ENCODE measurements at regions not wholly inside any gene's neighbourhood (a gene's known extent, or its start where the extent isn't known, plus 50 kb on each side); places are given as distances from the start of the nearest gene placed in this dataset.

DNA sequence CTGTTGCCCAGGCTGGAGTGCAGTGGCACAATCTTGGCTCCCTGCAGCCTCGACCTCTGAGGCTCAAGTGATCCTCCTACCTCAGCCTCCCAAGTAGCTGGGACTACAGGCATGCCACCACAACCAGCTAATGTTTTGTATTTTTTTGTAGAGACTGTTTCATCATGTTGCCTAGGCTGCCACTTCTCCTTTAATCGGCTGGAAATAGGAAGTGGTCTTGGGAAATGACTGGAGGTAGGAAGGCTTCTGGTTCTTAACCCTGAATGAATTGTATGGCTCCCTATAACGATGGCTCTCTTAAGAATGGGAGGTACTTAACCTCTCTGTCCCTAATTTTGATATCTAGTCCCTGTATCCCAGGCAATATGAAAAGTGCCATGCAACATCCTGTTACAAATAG is 113.9 kb upstream of the USP15 start:
- H3K79me2 ChIP-seq (ENCODE audit: insufficient read depth, low read length) = no peaks in the 10 kb centered on the region
- H3K27ac ChIP-seq (ENCODE audit: low read depth in 1 of 2, low read length in 2 of 2) = peak overlapping the region in 1 of 2 donors; percentile 21
- H3K4me1 ChIP-seq (ENCODE audit: control insufficient read depth in 1 of 2, insufficient read depth in 2 of 2, low read length in 2 of 2) = peaks cover 11 to 12% of the 10 kb centered on the region in 2 donors
- intact Hi-C loops (cut with micrococcal nuclease) = no loop called here
- WGBS (ENCODE audit: insufficient coverage) = no CpG with 5 or more reads among the region's 3 CpGs
- no peak for TF ChIP-seq CTCF (IDR thresholded peaks at IDR 0.05)
- no peak overlapping the region for H3K4me2 ChIP-seq (replicated peaks; ENCODE audit: extremely low read depth, low read length, poor library complexity, severe bottlenecking)
- H3K36me3 ChIP-seq (replicated peaks in 1 of 2; ENCODE audit: control insufficient read depth in 1 of 2, insufficient read depth in 2 of 2, low read length in 2 of 2) = no peaks in the 10 kb centered on the region
- Mint-ChIP-seq H3K4me1 (peaks cover 18% of the 10 kb centered on the region), H3K27me3 (ENCODE audit: low read depth in 3 of 3) (no peaks in the 10 kb centered on the region), H3K27ac (peak overlapping the region in 4 of 7 donors; percentile 51 to 81 (median 70)), H3K9me3 (peaks cover 0 to 5% (median 2%) of the 10 kb centered on the region in 7 donors), H3K36me3 (no peaks in the 10 kb centered on the region), H3K4me3 (no peak overlapping the region)
- H3K9ac ChIP-seq (ENCODE audit: insufficient read depth, low read length, poor library complexity, severe bottlenecking) = no peak overlapping the region
- DNase-seq = peak; percentile 64 to 75 (median 66)
- no peaks in the 10 kb centered on the region for H3K9me3 ChIP-seq (replicated peaks in 1 of 2; ENCODE audit: control insufficient read depth in 1 of 2, insufficient read depth in 1 of 2, low read length in 2 of 2)
- no peak overlapping the region for H3K4me3 ChIP-seq (replicated peaks in 1 of 3; ENCODE audit: low read depth in 2 of 3, low read length in 3 of 3)
- H4K20me1 ChIP-seq (ENCODE audit: insufficient read depth, low read length) = no peaks in the 10 kb centered on the region
- no peak overlapping the region for H2AFZ ChIP-seq (ENCODE audit: insufficient read depth, low read depth, low read length, poor library complexity, severe bottlenecking)
- no peaks in the 10 kb centered on the region for H3K27me3 ChIP-seq (ENCODE audit: control insufficient read depth in 2 of 2, insufficient read depth in 2 of 2, low read length in 2 of 2)

DNA sequence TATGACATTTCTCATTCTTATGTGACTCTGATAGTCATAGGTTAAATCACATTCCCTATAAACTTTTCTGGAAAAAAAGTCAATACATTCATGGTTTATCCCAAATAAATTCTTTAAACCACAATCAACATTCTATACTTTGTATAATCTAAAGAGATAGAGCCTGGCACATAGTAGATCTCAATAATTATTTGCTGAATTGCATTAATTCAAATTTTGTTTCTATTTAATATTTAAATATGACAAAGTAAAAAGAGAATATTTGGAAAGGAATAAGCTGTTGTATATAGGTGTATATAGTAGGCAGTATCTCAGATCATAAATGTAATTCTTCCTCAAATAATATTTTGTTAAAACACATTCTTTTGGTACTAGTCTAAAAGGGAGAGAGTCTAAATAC is 102.2 kb upstream of the USP15 start:
- Mint-ChIP-seq H3K27me3 (ENCODE audit: low read depth in 3 of 3) (no peaks in the 10 kb centered on the region), H3K4me3 (no peak overlapping the region), H3K27ac (no peak overlapping the region), H3K4me1 (peaks cover 16% of the 10 kb centered on the region), H3K36me3 (peaks cover 0 to 3% of the 10 kb centered on the region in 2 donors), H3K9me3 (peaks cover 0 to 2% (median 2%) of the 10 kb centered on the region in 7 donors)
- H3K4me3 ChIP-seq (replicated peaks in 1 of 3; ENCODE audit: low read depth in 2 of 3, low read length in 3 of 3) = peak overlapping the region in 1 of 3 experiments; percentile 57
- peak overlapping the region; percentile 55 for H3K4me2 ChIP-seq (replicated peaks; ENCODE audit: extremely low read depth, low read length, poor library complexity, severe bottlenecking)
- H4K20me1 ChIP-seq (ENCODE audit: insufficient read depth, low read length) = no peaks in the 10 kb centered on the region
- no peak overlapping the region for H3K9ac ChIP-seq (ENCODE audit: insufficient read depth, low read length, poor library complexity, severe bottlenecking)
- peaks cover 13 to 16% of the 10 kb centered on the region in 2 donors for H3K4me1 ChIP-seq (ENCODE audit: control insufficient read depth in 1 of 2, insufficient read depth in 2 of 2, low read length in 2 of 2)
- no peaks in the 10 kb centered on the region for H3K79me2 ChIP-seq (ENCODE audit: insufficient read depth, low read length)
- peak overlapping the region; percentile 41 for H2AFZ ChIP-seq (ENCODE audit: insufficient read depth, low read depth, low read length, poor library complexity, severe bottlenecking)
- no peak for TF ChIP-seq CTCF (IDR thresholded peaks at IDR 0.05)
- no peaks in the 10 kb centered on the region for H3K36me3 ChIP-seq (replicated peaks in 1 of 2; ENCODE audit: control insufficient read depth in 1 of 2, insufficient read depth in 2 of 2, low read length in 2 of 2)
- no peaks in the 10 kb centered on the region for H3K27me3 ChIP-seq (ENCODE audit: control insufficient read depth in 2 of 2, insufficient read depth in 2 of 2, low read length in 2 of 2)
- no peaks in the 10 kb centered on the region for H3K9me3 ChIP-seq (replicated peaks in 1 of 2; ENCODE audit: control insufficient read depth in 1 of 2, insufficient read depth in 1 of 2, low read length in 2 of 2)
- peak overlapping the region in 1 of 2 donors; percentile 68 for H3K27ac ChIP-seq (ENCODE audit: low read depth in 1 of 2, low read length in 2 of 2)
- no peak for DNase-seq
- intact Hi-C loops (cut with micrococcal nuclease) = no loop called here

All from CD14-positive monocyte (primary cell).